AG04449 (cell line): ENCODE measurements at regions not wholly inside any gene's neighbourhood (a gene's known extent, or its start where the extent isn't known, plus 50 kb on each side); places are given as distances from the start of the nearest gene placed in this dataset.
A peak's percentile ranks its signal among the peaks of the same experiment; 100 is the strongest.

ENCODE experiments used
- CTCF ChIA-PET: fragments of 350-600 bp; formaldehyde crosslinking; extraction: SDS; loops from one replicate; lab custom pipeline; 2021; ENCODE audit warnings: antibody characterized with exemption; lab: Yijun Ruan, JAX
- POLR2A ChIA-PET: fragments of 400-600, 350-600 bp; formaldehyde crosslinking; extraction: SDS; loops from one replicate; lab custom pipeline; 2020; ENCODE audit warnings: antibody characterized with exemption, inconsistent platforms; lab: Yijun Ruan, JAX
- DNase-seq: peaks from one replicate; pipeline ENCODE4 v3.0.0-alpha.2; 2010; ENCODE audit warnings: low read depth, low spot score
- H3K4me3 ChIP-seq: 2 replicates; pipeline ENCODE4 v1.5.1; 2011; ENCODE audit warnings: low read depth, mild to moderate bottlenecking, control low read depth, low read length
- TF ChIP-seq, protein P1 (sequence below): IDR thresholded peaks from one replicate; pipeline ENCODE4 v1.5.1; 2011; ENCODE audit warnings: mild to moderate bottlenecking, moderate library complexity, low read length, control low read depth, inconsistent platforms; ENCODE audit not compliant: insufficient read depth; ENCODE audit errors: missing control alignments

DNA sequence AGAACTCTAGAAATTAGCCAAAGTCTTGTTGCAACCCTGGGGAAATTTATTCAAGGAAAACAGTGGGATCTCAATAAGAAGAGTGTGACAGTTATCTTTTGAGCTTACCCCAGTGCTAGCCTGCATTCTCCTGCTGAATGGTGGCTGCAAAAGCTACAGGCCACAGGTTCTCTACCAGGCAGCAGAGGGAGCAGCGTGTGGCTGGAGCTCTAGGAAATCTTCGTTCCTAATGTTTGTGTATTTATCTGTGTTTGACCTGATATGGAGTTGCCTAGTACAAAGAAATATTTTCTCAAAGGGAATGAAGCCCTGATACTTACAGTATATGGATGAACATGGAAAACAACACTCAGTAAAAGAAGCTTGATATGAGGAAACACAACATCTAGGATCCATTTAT is 1100.6 kb downstream of the NLGN4Y start:
- CTCF ChIA-PET, result interaction anchor here (0.8 to 1.3 kb wide), 4 partner anchors 247 to 1887 kb away, joined by 3 read pairs; no protein-coding TSS in a partner anchor
- no peak overlapping the region for H3K4me3 ChIP-seq
- DNase-seq, result no peak
- POLR2A ChIA-PET, result interaction anchor here (0.6 kb wide), 1 partner anchor 8 kb away, joined by 3 read pairs; no protein-coding TSS in a partner anchor
- TF ChIP-seq, protein P1, sequence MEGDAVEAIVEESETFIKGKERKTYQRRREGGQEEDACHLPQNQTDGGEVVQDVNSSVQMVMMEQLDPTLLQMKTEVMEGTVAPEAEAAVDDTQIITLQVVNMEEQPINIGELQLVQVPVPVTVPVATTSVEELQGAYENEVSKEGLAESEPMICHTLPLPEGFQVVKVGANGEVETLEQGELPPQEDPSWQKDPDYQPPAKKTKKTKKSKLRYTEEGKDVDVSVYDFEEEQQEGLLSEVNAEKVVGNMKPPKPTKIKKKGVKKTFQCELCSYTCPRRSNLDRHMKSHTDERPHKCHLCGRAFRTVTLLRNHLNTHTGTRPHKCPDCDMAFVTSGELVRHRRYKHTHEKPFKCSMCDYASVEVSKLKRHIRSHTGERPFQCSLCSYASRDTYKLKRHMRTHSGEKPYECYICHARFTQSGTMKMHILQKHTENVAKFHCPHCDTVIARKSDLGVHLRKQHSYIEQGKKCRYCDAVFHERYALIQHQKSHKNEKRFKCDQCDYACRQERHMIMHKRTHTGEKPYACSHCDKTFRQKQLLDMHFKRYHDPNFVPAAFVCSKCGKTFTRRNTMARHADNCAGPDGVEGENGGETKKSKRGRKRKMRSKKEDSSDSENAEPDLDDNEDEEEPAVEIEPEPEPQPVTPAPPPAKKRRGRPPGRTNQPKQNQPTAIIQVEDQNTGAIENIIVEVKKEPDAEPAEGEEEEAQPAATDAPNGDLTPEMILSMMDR, result peak; percentile 12

DNA sequence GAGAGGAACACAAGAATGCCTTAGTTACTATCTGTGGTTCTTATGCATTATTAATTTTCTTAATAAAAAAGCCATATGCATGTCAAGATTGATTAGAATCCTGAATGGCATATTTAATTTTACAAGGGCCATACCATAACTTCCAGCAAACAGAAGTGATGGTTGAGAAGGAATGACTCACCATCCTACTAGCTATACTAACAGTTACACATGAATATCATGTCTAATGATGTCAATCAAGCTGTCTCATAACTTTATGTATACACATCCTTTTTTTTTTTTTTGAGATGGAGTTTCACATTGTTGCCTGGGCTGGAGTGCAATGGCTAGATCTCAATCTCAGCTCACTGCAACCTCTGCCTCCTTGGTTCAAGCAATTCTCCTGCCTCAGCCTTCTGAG is 1123.9 kb downstream of the NLGN4Y start:
- no peak overlapping the region for H3K4me3 ChIP-seq
- TF ChIP-seq, protein P1, result no peak
- ChIA-PET POLR2A (no interaction called here), CTCF (no interaction called here)
- no peak for DNase-seq

DNA sequence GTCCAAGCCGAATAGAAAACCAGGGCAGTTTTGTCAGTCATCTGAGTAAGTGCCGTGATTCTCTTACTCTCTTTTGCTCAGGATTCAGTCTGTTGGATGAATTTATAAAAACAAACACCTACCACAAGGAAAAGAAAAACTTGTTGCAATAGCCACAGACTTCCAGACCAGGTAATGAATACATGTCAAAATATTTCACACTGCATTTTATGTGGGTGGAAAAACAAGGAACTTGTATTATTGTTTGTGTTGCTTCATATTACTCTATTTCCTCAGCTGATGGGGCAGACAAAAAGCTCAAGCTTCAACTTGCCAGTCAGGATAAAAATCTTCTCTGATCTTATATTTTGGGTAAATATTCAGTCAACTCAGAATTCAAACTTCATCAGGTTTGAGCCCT is 1125.7 kb downstream of the NLGN4Y start:
- POLR2A ChIA-PET, result no interaction called here
- DNase-seq, result no peak
- TF ChIP-seq, protein P1, result no peak
- CTCF ChIA-PET, result no interaction called here
- H3K4me3 ChIP-seq, result no peak overlapping the region

DNA sequence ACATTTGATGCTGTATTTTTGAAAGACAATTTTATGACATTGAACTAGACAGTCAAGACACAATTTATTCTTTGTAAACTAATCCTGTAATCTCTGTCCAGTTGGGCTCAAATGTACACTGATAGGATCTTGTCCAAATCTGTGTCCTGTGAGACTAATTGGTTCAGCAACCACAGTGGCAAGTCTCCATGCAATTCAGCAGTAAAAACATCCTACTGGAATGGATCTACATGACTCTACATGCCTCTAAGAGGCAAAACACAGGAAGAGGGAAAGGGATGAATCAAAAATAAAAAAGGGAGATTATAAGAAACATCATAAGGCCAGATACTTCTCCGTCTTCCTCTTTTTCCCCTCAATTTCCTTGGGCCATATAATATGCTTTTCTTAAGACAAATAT is 1164.2 kb downstream of the NLGN4Y start:
- CTCF ChIA-PET, result no interaction called here

DNA sequence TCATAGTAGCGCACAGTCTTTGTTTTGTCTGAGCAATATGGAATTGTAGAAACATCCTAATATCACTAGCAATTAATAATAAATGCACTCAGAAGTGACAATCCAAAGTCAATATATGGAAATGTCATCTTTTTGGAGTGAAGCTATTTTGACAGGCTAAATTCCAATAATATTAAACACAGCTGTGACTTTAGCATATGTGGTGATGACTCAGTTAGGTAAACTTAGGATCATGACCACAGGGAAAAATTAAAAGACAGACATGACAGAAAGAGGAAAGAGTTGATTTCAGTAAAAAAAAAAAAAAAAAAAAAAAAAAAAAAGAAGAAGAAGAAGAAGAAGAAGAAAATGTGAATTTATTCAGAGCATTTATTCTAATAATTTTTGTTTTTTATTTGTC is 1165.7 kb downstream of the NLGN4Y start:
- TF ChIP-seq, protein P1, result no peak
- POLR2A ChIA-PET, result no interaction called here
- no peak for DNase-seq
- no peak overlapping the region for H3K4me3 ChIP-seq
- CTCF ChIA-PET, result no interaction called here

More for the DNA sequence above, 1164.2 kb downstream of the NLGN4Y start:
- TF ChIP-seq, protein P1, result no peak
- DNase-seq, result no peak
- no peak overlapping the region for H3K4me3 ChIP-seq
- POLR2A ChIA-PET, result no interaction called here

DNA sequence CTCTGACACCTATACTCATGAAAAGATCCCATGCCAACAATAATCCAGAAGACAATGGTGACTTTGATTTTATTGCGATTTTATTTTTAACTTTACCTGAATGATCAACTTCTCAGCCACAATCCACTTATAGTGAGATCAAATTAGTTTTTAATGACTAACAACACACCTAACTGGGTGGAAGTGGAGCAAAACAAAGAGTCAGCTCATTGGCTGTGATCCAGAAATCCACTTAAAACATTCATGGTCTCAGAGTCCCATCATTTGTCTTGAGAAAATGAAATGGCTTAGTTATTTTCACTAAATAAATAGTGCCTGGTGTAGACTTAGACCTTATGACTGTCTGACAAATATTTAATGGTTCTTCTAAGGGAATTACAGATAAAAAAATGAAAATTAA is 1177.8 kb downstream of the NLGN4Y start:
- ChIA-PET CTCF (no interaction called here), POLR2A (no interaction called here)
- TF ChIP-seq, protein P1, result no peak
- no peak overlapping the region for H3K4me3 ChIP-seq
- no peak for DNase-seq
